Neural progenitor cell (in vitro differentiated cells): ENCODE measurements at regions not wholly inside any gene's neighbourhood (a gene's known extent, or its start where the extent isn't known, plus 50 kb on each side); places are given as distances from the start of the nearest gene placed in this dataset.

ENCODE experiments used
- DNase-seq: peaks from one replicate; pipeline ENCODE4 v3.0.0-alpha.2; 2016; ENCODE audit warnings: low spot score
- H2AFZ ChIP-seq: fragments of 200-600 bp; sonication (generic); replicated peaks from 2 replicates; pipeline ENCODE4 v1.6.1; 2016; ENCODE audit warnings: antibody characterized with exemption
- H3F3A ChIP-seq: fragments of 200-600 bp; sonication (generic); 2 replicates; pipeline ENCODE4 v1.6.1; 2016; ENCODE audit warnings: antibody characterized with exemption, low read depth
- H3K27ac ChIP-seq: fragments of 200-600 bp; sonication (generic); 2 replicates; pipeline ENCODE4 v1.5.1; 2016; ENCODE audit warnings: mild to moderate bottlenecking
- H3K27me3 ChIP-seq: fragments of 200-600 bp; sonication (generic); 2 replicates; pipeline ENCODE4 v1.6.1; 2016; ENCODE audit warnings: mild to moderate bottlenecking, moderate library complexity
- H3K36me3 ChIP-seq: fragments of 200-600 bp; sonication (generic); 2 replicates; pipeline ENCODE4 v1.5.1; 2016
- H3K4me1 ChIP-seq: fragments of 200-600 bp; sonication (generic); 2 replicates; pipeline ENCODE4 v1.6.1; 2016; ENCODE audit warnings: mixed run types
- H3K4me2 ChIP-seq: fragments of 200-600 bp; sonication (generic); 2 replicates; pipeline ENCODE4 v1.6.1; 2016
- H3K4me3 ChIP-seq: fragments of 200-600 bp; sonication (generic); 2 replicates; pipeline ENCODE4 v1.5.1; 2016
- H3K79me2 ChIP-seq: fragments of 200-600 bp; sonication (generic); 2 replicates; pipeline ENCODE4 v1.6.1; 2016; ENCODE audit warnings: low read depth
- H3K9ac ChIP-seq: fragments of 200-600 bp; sonication (generic); 2 replicates; pipeline ENCODE4 v1.6.1; 2016
- H3K9me3 ChIP-seq: fragments of 200-600 bp; sonication (generic); 2 replicates; pipeline ENCODE4 v1.5.1; 2016; ENCODE audit warnings: low read depth
- H4K20me1 ChIP-seq: fragments of 200-600 bp; sonication (generic); 2 replicates; pipeline ENCODE4 v1.6.1; 2016; ENCODE audit warnings: low read depth
- H3K27ac Mint-ChIP-seq: 3 replicates; pipeline ENCODE4 v1.8.0; 2021; ENCODE audit warnings: mixed read lengths
- H3K27me3 Mint-ChIP-seq: 2 replicates; pipeline ENCODE4 v1.8.0; 2022; ENCODE audit warnings: low read depth, mild to moderate bottlenecking, inconsistent platforms, moderate library complexity, mixed read lengths; ENCODE audit not compliant: insufficient read depth
- H3K36me3 Mint-ChIP-seq: 3 replicates; pipeline ENCODE4 v1.8.0; 2021; ENCODE audit warnings: mixed read lengths
- H3K4me1 Mint-ChIP-seq: 3 replicates; pipeline ENCODE4 v1.8.0; 2021; ENCODE audit warnings: mixed read lengths
- H3K4me3 Mint-ChIP-seq: 3 replicates; pipeline ENCODE4 v1.8.0; 2021; ENCODE audit warnings: mild to moderate bottlenecking, moderate library complexity, mixed read lengths
- H3K9me3 Mint-ChIP-seq: 3 replicates; pipeline ENCODE4 v1.8.0; 2020; ENCODE audit warnings: mixed read lengths
- EZH2 ChIP-seq: fragments of 200-600 bp; sonication (generic); IDR thresholded peaks from 2 replicates; pipeline ENCODE4 v1.6.1; 2017; ENCODE audit warnings: antibody characterized with exemption, mild to moderate bottlenecking, moderate library complexity
- EZH2phosphoT487 ChIP-seq: fragments of 200-600 bp; sonication (generic); IDR thresholded peaks from 2 replicates; pipeline ENCODE4 v1.6.1; 2017; ENCODE audit warnings: antibody characterized with exemption
- TF ChIP-seq, protein P1 (sequence below): fragments of 200-600 bp; sonication (generic); IDR thresholded peaks from 2 replicates; pipeline ENCODE4 v1.5.1; 2017; ENCODE audit warnings: antibody characterized with exemption, mild to moderate bottlenecking

DNA sequence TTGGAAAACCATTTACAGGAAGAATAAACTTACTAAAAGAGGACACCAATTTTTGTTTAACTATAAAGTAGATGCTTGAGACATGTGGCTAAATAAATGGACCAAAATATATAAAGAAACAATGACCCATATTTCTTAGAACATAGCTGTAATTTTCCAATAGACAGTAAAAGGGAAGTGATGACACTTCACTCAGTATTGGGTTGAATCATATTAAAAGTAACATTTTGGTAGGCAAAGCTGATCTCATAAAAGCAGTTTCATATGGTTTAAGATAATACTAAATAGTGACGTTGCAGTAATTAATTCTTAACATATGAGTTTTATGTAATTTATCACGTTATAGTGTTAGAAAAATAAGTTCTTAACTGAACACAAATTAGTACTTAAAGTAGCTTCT, 308.9 kb upstream of the RUNX1 start:
- no peaks in the 10 kb centered on the region for H3K36me3 Mint-ChIP-seq
- no peaks in the 10 kb centered on the region for H3K27me3 Mint-ChIP-seq
- Histone ChIP-seq H3K4me3 (no peak overlapping the region), H3K27me3 (no peaks in the 10 kb centered on the region), H3K9ac (no peak overlapping the region), H2AFZ (no peak overlapping the region), H3K27ac (no peak overlapping the region), H4K20me1 (no peaks in the 10 kb centered on the region), H3K36me3 (no peaks in the 10 kb centered on the region), H3K79me2 (no peaks in the 10 kb centered on the region), H3F3A (no peaks in the 10 kb centered on the region), H3K9me3 (no peaks in the 10 kb centered on the region), H3K4me1 (no peaks in the 10 kb centered on the region), H3K4me2 (no peak overlapping the region)
- no peak overlapping the region for H3K27ac Mint-ChIP-seq
- no peaks in the 10 kb centered on the region for H3K4me1 Mint-ChIP-seq
- H3K9me3 Mint-ChIP-seq: no peaks in the 10 kb centered on the region
- no peak overlapping the region for H3K4me3 Mint-ChIP-seq
- no peak for TF ChIP-seq EZH2phosphoT487
- TF ChIP-seq, protein P1, sequence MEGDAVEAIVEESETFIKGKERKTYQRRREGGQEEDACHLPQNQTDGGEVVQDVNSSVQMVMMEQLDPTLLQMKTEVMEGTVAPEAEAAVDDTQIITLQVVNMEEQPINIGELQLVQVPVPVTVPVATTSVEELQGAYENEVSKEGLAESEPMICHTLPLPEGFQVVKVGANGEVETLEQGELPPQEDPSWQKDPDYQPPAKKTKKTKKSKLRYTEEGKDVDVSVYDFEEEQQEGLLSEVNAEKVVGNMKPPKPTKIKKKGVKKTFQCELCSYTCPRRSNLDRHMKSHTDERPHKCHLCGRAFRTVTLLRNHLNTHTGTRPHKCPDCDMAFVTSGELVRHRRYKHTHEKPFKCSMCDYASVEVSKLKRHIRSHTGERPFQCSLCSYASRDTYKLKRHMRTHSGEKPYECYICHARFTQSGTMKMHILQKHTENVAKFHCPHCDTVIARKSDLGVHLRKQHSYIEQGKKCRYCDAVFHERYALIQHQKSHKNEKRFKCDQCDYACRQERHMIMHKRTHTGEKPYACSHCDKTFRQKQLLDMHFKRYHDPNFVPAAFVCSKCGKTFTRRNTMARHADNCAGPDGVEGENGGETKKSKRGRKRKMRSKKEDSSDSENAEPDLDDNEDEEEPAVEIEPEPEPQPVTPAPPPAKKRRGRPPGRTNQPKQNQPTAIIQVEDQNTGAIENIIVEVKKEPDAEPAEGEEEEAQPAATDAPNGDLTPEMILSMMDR: no peak
- TF ChIP-seq EZH2: no peak
- DNase-seq: no peak

GRCh38 chr21:35357041-35357780, 308.1 kb upstream of the RUNX1 start:
- Histone ChIP-seq H3K27me3 (no peaks in the 10 kb centered on the region), H3K9ac (no peak overlapping the region), H3K27ac (no peak overlapping the region), H3K4me1 (no peaks in the 10 kb centered on the region), H2AFZ (no peak overlapping the region), H3K9me3 (no peaks in the 10 kb centered on the region), H3K4me3 (no peak overlapping the region), H3K79me2 (no peaks in the 10 kb centered on the region), H3K36me3 (no peaks in the 10 kb centered on the region), H3K4me2 (no peak overlapping the region), H3F3A (no peaks in the 10 kb centered on the region), H4K20me1 (no peaks in the 10 kb centered on the region)
- Mint-ChIP-seq H3K36me3 (no peaks in the 10 kb centered on the region), H3K4me3 (no peak overlapping the region), H3K9me3 (no peaks in the 10 kb centered on the region), H3K27ac (no peak overlapping the region), H3K27me3 (no peaks in the 10 kb centered on the region), H3K4me1 (no peaks in the 10 kb centered on the region)
- TF ChIP-seq, protein P1: no peak
- TF ChIP-seq EZH2phosphoT487 (no peak), EZH2 (no peak)
- DNase-seq: no peak

- Mint-ChIP-seq H3K27ac (no peak overlapping the region), H3K9me3 (no peaks in the 10 kb centered on the region), H3K27me3 (no peaks in the 10 kb centered on the region), H3K36me3 (no peaks in the 10 kb centered on the region), H3K4me1 (peaks cover 8% of the 10 kb centered on the region), H3K4me3 (no peak overlapping the region)
- DNase-seq: no peak
- H2AFZ ChIP-seq: no peak overlapping the region
- H3K4me1 ChIP-seq: no peaks in the 10 kb centered on the region
- no peak overlapping the region for H3K4me2 ChIP-seq
- no peak overlapping the region for H3K27ac ChIP-seq
- H4K20me1 ChIP-seq: no peaks in the 10 kb centered on the region
- H3K36me3 ChIP-seq: no peaks in the 10 kb centered on the region
- H3K9ac ChIP-seq: no peak overlapping the region
- no peaks in the 10 kb centered on the region for H3K9me3 ChIP-seq
- H3K27me3 ChIP-seq: no peaks in the 10 kb centered on the region
- H3K4me3 ChIP-seq: no peak overlapping the region
- no peaks in the 10 kb centered on the region for H3F3A ChIP-seq
- TF ChIP-seq EZH2 (no peak), EZH2phosphoT487 (no peak)
- TF ChIP-seq, protein P1: no peak
- H3K79me2 ChIP-seq: no peaks in the 10 kb centered on the region
Observed at GRCh38 chr21:35354078-35354477, 305.0 kb upstream of the RUNX1 start.
